Psoas muscle (tissue), 7 donors: ENCODE measurements at regions not wholly inside any gene's neighbourhood (a gene's known extent, or its start where the extent isn't known, plus 50 kb on each side); places are given as distances from the start of the nearest gene placed in this dataset.

ENCODE experiments used
- ATAC-seq, 4 donors: fragments of 200-7000 bp; cut with Tn5 transposase; one replicate each; pipeline ENCODE4 v1.9.1; 2020; ENCODE audit warnings: moderate library complexity in 3 of 4, mild to moderate bottlenecking in 2 of 4
- DNase-seq, 2 donors: peaks; one replicate each; pipeline ENCODE4 v3.0.0-alpha.2; 2020
- H3K27ac ChIP-seq: fragments of 200-600 bp; one replicate; pipeline ENCODE4 v1.8.0; 2022
- H3K27me3 ChIP-seq, 3 donors: fragments of 200-600 bp in 1 of 3; one replicate each; pipeline versions ENCODE4 v1.6.1 to v1.8.0; 2013 to 2022; ENCODE audit warnings: low read length in 2 of 3, mild to moderate bottlenecking in 2 of 3, moderate library complexity in 1 of 3; ENCODE audit not compliant: insufficient read depth in 3 of 3
- H3K36me3 ChIP-seq, 2 donors: fragments of 200-600 bp in 1 of 2; one replicate each; pipeline versions ENCODE4 v1.6.1 to v1.8.0; 2013 to 2022; ENCODE audit warnings: low read depth in 1 of 2, mild to moderate bottlenecking in 1 of 2, moderate library complexity in 1 of 2; ENCODE audit not compliant: insufficient read depth in 1 of 2
- H3K4me1 ChIP-seq: fragments of 200-600 bp; one replicate; pipeline ENCODE4 v1.8.0; 2022
- H3K4me3 ChIP-seq: fragments of 200-600 bp; one replicate; pipeline ENCODE4 v1.8.0; 2022; ENCODE audit warnings: mild to moderate bottlenecking
- H3K9me3 ChIP-seq: fragments of 200-600 bp; one replicate; pipeline ENCODE4 v1.8.0; 2022
- CTCF ChIP-seq: fragments of 200-600 bp; IDR thresholded peaks from one replicate; pipeline ENCODE4 v1.8.0; 2022; ENCODE audit warnings: antibody characterized with exemption
- WGBS, 3 donors: extraction: QIAGEN DNeasy Blood & Tissue Kit; methylation state at CpG; one replicate each; pipeline versions ENCODE4 v1.1.6 to v1.1.7; 2013; 5-methylcytosine and 5-hydroxymethylcytosine counted together
- intact Hi-C, 2 donors: fragments of 100-400 bp; cut with DNase I; formaldehyde crosslinking; loops; one replicate each; pipeline versions ENCODE4 v1.11.0 to v1.14.2; 2022
- donor health status: healthy with polysubstance abuse.
- donor health status: DM: no; HTN: no; CAD: no; lungs with moderate emphysema.
- donor health status: Bipolar disorder and iron deficiency.
- donor health status: healthy.
- donor health status: DM: yes; HTN: yes; CAD: no.
- donor health status: DM: no; HTN: no; CAD: no.
- donor health status: DM: yes; HTN: yes; CAD: no.

GRCh38 chrX:95071052-95071451 lies 1397.0 kb downstream of the FAM133A start:
- 67 to 89% (median 83%) methylated on average over 1 of the region's 1 CpG for WGBS, 3 donors
- no peak for ATAC-seq

GRCh38 chrX:95071621-95072020 lies 1397.6 kb downstream of the FAM133A start:
- Histone ChIP-seq H3K27me3 (peaks cover 0 to 6% (median 0%) of the 10 kb centered on the region in 3 donors), H3K9me3 (no peaks in the 10 kb centered on the region), H3K4me1 (no peaks in the 10 kb centered on the region), H3K4me3 (no peak overlapping the region), H3K36me3 (no peaks in the 10 kb centered on the region), H3K27ac (no peak overlapping the region)
- intact Hi-C loops = no loop called here
- DNase-seq = no peak
- 59 to 70% (median 65%) methylated on average over 5 of the region's 5 CpGs for WGBS, 3 donors
- no peak for ATAC-seq
- no peak for TF ChIP-seq CTCF

More at GRCh38 chrX:95071052-95071451, 1397.0 kb downstream of the FAM133A start:
- Histone ChIP-seq H3K36me3 (no peaks in the 10 kb centered on the region), H3K27me3 (peaks cover 0 to 6% (median 0%) of the 10 kb centered on the region in 3 donors), H3K27ac (no peak overlapping the region), H3K9me3 (no peaks in the 10 kb centered on the region), H3K4me3 (no peak overlapping the region), H3K4me1 (no peaks in the 10 kb centered on the region)
- TF ChIP-seq CTCF = no peak
- DNase-seq = no peak
- intact Hi-C loops = no loop called here

DNA sequence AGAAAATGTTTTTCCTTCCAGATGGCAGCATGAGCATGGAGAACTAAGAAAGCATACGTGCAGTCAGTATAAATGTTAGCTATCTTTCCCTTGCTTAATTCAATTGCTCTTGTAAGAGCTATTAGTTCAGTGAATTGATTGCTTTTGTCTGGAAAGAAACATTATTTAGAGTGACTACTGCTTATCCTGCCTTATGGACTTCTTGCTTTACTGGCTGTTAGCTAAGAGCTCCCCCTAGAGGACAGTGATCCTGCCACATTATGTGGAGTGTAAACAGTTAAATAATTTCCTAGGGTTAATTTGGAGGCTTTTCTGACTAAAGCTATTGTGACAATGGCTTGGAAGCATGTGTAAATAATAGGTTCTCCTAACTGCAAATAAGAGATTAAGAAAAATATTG lies 1402.4 kb downstream of the FAM133A start:
- ATAC-seq (no peak), DNase-seq (no peak)
- Histone ChIP-seq H3K9me3 (no peaks in the 10 kb centered on the region), H3K4me1 (no peaks in the 10 kb centered on the region), H3K4me3 (no peak overlapping the region), H3K36me3 (no peaks in the 10 kb centered on the region), H3K27me3 (peaks cover 0 to 6% (median 0%) of the 10 kb centered on the region in 3 donors), H3K27ac (no peak overlapping the region)
- intact Hi-C loops = no loop called here
- 61 to 87% (median 78%) methylated on average over 1 of the region's 1 CpG for WGBS, 3 donors
- peak; percentile 28 for TF ChIP-seq CTCF

DNA sequence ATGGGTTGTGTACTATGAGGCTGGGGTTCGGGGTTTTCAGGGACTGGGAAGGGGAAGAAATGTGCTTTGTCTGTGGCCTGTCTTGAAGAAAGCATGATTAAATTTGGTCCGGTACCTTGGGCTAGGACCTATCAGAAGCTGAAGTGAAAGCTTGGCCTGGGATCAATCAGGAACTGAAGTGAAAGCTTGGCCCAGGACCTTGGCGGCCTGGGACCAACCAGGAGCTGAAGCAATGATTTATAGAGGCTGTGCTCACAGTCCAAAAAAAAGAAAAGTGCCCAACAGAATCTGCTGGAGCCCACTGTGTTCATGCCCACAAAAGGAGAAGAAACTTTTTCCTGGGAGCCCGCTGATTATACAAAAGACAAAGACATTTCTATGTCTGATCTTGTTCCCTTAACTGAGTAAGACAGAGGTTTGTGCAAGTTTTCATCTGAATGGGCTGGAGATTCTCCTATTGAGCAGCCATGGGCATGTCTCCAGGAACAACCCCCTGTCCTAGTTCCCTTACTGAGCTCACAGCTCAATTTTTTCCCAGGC lies 1427.9 kb downstream of the FAM133A start:
- intact Hi-C loops = no loop called here
- H3K9me3 ChIP-seq = no peaks in the 10 kb centered on the region
- no peak for ATAC-seq
- H3K36me3 ChIP-seq = no peaks in the 10 kb centered on the region
- no peaks in the 10 kb centered on the region for H3K27me3 ChIP-seq
- DNase-seq = no peak
- no peaks in the 10 kb centered on the region for H3K4me1 ChIP-seq
- TF ChIP-seq CTCF = no peak
- 71 to 76% (median 72%) methylated on average over 4 of the region's 4 CpGs for WGBS, 3 donors
- H3K4me3 ChIP-seq = no peak overlapping the region
- no peak overlapping the region for H3K27ac ChIP-seq

DNA sequence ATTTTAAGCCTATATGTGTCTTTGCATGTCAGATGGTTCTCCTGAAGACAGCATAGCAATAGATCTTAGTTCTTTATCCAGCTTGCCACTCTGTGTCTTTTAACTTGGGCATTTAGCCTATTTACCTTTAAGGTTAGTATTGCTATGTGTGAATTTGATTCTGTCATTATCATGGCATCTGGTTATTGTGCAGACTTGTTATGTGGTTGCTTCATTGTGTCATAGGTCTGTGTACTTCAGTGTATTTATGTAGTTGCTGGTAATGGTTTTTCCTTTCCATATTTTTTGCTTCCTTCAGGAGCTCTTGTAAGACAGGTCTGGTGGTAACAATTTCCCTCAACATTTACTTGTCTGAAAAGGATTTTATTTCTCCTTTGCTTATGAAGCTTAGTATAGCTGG lies 1443.5 kb downstream of the FAM133A start:
- peaks cover 15% of the 10 kb centered on the region for H3K9me3 ChIP-seq
- DNase-seq (no peak), ATAC-seq (no peak)
- no peak overlapping the region for H3K27ac ChIP-seq
- H3K27me3 ChIP-seq = no peaks in the 10 kb centered on the region
- TF ChIP-seq CTCF = no peak
- H3K36me3 ChIP-seq = no peaks in the 10 kb centered on the region
- H3K4me3 ChIP-seq = no peak overlapping the region
- intact Hi-C loops = no loop called here
- H3K4me1 ChIP-seq = no peaks in the 10 kb centered on the region
